Subcutaneous abdominal adipose tissue (tissue), 5 donors: ENCODE measurements at regions not wholly inside any gene's neighbourhood (a gene's known extent, or its start where the extent isn't known, plus 50 kb on each side); places are given as distances from the start of the nearest gene placed in this dataset.

Experiments used
- H3K27ac ChIP-seq: one replicate; pipeline ENCODE4 v1.7.0; 2013; ENCODE audit warnings: low read depth, mild to moderate bottlenecking, inconsistent platforms, low read length, moderate library complexity
- H3K27me3 ChIP-seq, 5 donors: one replicate each; pipeline ENCODE4 v1.7.0; 2013; ENCODE audit warnings: low read length in 5 of 5, inconsistent platforms in 1 of 5; ENCODE audit not compliant: control insufficient read depth in 5 of 5, insufficient read depth in 4 of 5
- H3K36me3 ChIP-seq, 5 donors: one replicate each; pipeline ENCODE4 v1.7.0; 2013; ENCODE audit warnings: low read length in 5 of 5; ENCODE audit not compliant: control insufficient read depth in 5 of 5, insufficient read depth in 5 of 5
- H3K4me1 ChIP-seq, 5 donors: one replicate each; pipeline ENCODE4 v1.7.0; 2013; ENCODE audit warnings: low read length in 5 of 5, mild to moderate bottlenecking in 3 of 5, moderate library complexity in 1 of 5; ENCODE audit not compliant: control insufficient read depth in 5 of 5, insufficient read depth in 5 of 5
- H3K4me3 ChIP-seq, 5 donors: one replicate each; pipeline ENCODE4 v1.7.0; 2013; ENCODE audit warnings: low read length in 5 of 5, low read depth in 1 of 5
- H3K9ac ChIP-seq, 5 donors: one replicate each; pipeline ENCODE4 v1.7.0; 2013; ENCODE audit warnings: low read length in 5 of 5, mild to moderate bottlenecking in 4 of 5, moderate library complexity in 3 of 5
- H3K9me3 ChIP-seq, 5 donors: one replicate each; pipeline ENCODE4 v1.7.0; 2013; ENCODE audit warnings: low read length in 5 of 5; ENCODE audit not compliant: control insufficient read depth in 5 of 5
- donor health status: healthy.
- donor health status: healthy.
- donor health status: healthy.
- donor health status: healthy.
- donor health status: healthy.

DNA sequence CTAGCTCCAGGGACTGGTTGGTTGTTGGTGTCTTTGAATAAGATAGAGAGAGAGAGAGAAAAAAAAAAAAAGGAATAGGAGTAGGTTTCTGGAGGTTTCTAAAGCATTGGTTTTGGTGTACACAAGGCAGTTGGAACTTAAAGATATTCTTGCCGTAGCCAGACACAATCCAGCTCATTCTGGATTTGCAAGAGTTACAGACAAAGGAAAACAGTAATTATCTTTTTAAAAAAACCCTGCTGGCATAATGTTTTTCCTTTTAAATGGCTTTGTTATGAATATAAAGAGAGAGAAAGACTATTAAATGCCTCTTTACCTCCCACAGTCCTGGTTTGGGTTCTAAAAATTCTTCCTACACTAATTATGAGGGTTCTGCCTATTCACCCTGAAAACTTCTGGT is 120.4 kb upstream of the RAG2 start:
- H3K27ac ChIP-seq = no peak overlapping the region
- H3K27me3 ChIP-seq = no peaks in the 10 kb centered on the region
- H3K4me3 ChIP-seq = no peak overlapping the region
- no peaks in the 10 kb centered on the region for H3K9me3 ChIP-seq
- H3K36me3 ChIP-seq = no peaks in the 10 kb centered on the region
- H3K4me1 ChIP-seq = peaks cover 0 to 2% (median 0%) of the 10 kb centered on the region in 5 donors
- H3K9ac ChIP-seq = no peak overlapping the region

DNA sequence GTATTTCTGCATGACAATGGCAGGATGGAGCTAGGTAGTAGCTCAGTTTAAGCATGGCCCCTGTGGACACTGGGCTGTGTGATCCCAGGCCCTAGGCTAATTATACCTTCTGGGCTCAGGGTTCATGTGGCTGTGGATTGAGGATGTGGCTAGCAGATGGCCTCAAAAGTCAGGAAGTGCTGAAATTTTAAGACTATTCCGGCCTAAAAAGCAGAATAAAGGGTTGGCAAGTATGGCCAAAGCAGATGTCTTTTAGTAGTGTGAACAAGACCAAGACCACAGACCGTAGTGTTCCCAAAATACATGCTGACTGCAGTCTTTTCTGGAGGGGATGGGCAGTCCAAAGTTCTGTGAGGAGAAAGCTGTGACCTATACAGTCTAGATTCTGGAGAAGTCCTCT is 115.7 kb upstream of the RAG2 start:
- no peaks in the 10 kb centered on the region for H3K36me3 ChIP-seq
- H3K27ac ChIP-seq = no peak overlapping the region
- no peaks in the 10 kb centered on the region for H3K4me1 ChIP-seq
- H3K4me3 ChIP-seq = no peak overlapping the region
- no peaks in the 10 kb centered on the region for H3K9me3 ChIP-seq
- H3K9ac ChIP-seq = no peak overlapping the region
- peaks cover 0 to 9% (median 0%) of the 10 kb centered on the region in 5 donors for H3K27me3 ChIP-seq

GRCh38 chr11:36711104-36711825 is 113.2 kb upstream of the RAG2 start:
- H3K4me3 ChIP-seq = no peak overlapping the region
- H3K4me1 ChIP-seq = no peaks in the 10 kb centered on the region
- no peaks in the 10 kb centered on the region for H3K36me3 ChIP-seq
- no peak overlapping the region for H3K9ac ChIP-seq
- H3K9me3 ChIP-seq = no peaks in the 10 kb centered on the region
- H3K27ac ChIP-seq = no peak overlapping the region
- peaks cover 0 to 9% (median 0%) of the 10 kb centered on the region in 5 donors for H3K27me3 ChIP-seq
